AG09319 (cell line): ENCODE measurements at regions not wholly inside any gene's neighbourhood (a gene's known extent, or its start where the extent isn't known, plus 50 kb on each side); places are given as distances from the start of the nearest gene placed in this dataset.

Source experiments
- DNase-seq: peaks from one replicate; pipeline ENCODE4 v3.0.0-alpha.2; 2010; ENCODE audit warnings: low read depth; ENCODE audit errors: extremely low read depth
- TF ChIP-seq, protein P1 (sequence below): IDR thresholded peaks from 2 replicates; pipeline ENCODE4 v1.5.1; 2011; ENCODE audit warnings: low read depth, mild to moderate bottlenecking, inconsistent platforms, low read length, moderate library complexity

DNA sequence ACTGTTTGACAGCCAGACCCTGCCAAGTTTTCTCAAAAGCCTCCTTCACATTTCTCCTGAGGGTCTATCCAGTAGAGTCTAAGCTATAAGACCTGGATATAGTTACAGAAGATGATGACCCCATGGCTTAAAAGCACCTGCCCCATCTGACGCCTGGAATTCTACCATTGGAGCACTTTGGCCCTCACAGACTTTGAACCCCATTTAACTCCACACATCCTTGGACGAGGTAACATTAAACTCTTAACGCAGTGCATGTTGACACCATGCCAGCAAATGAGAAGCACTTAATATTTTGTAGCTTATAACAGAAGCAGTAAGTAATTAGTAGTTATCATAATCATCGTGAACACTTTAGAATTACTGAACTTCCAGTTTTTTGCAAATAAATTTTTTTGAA is 61.9 kb upstream of the SMNDC1 start:
- TF ChIP-seq, protein P1, sequence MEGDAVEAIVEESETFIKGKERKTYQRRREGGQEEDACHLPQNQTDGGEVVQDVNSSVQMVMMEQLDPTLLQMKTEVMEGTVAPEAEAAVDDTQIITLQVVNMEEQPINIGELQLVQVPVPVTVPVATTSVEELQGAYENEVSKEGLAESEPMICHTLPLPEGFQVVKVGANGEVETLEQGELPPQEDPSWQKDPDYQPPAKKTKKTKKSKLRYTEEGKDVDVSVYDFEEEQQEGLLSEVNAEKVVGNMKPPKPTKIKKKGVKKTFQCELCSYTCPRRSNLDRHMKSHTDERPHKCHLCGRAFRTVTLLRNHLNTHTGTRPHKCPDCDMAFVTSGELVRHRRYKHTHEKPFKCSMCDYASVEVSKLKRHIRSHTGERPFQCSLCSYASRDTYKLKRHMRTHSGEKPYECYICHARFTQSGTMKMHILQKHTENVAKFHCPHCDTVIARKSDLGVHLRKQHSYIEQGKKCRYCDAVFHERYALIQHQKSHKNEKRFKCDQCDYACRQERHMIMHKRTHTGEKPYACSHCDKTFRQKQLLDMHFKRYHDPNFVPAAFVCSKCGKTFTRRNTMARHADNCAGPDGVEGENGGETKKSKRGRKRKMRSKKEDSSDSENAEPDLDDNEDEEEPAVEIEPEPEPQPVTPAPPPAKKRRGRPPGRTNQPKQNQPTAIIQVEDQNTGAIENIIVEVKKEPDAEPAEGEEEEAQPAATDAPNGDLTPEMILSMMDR: no peak
- no peak for DNase-seq

DNA sequence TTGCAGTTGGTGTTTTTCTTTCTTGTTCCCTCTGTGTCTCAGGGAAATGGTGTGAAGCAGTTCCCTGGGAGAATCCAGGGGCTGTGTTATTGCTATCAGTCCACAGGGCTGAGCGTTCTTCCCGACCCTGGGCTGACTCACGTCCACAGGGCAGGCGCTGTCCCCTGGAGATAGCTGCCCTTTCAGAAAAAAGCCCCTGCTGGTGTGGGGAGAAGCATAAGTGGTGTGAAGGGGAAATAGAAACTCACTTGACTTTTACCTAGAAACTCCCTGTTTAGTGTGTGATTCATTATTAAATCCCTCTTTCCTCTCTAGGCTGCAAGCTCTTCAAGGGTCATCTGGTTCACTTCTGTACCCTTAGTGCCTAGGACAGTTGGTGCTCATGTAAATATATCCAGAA is 63.3 kb upstream of the SMNDC1 start:
- TF ChIP-seq, protein P1: no peak
- no peak for DNase-seq

DNA sequence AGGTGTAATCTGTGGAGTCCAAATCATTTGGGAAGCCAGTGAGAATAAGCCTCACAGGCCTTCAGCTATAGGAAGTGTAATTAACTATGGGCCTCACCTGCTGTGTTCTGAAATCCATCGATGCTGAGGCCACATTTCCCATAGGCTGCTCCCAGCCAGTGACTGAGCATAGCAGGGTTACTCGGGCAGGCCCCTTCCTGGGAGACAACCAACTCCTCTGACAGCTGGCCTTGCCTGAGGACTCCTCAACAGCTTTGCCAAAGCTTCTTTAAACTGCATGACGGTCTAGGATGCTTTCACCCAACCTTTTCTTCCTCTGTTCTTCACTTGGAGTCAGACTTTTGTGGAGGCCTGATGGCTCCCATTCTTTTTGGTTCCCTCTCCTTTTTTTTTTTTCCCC is 63.8 kb upstream of the SMNDC1 start:
- no peak for DNase-seq
- TF ChIP-seq, protein P1: no peak

- TF ChIP-seq, protein P1: no peak
- no peak for DNase-seq
Measured at GRCh38 chr10:110370006-110370405, 65.3 kb upstream of the SMNDC1 start.

DNA sequence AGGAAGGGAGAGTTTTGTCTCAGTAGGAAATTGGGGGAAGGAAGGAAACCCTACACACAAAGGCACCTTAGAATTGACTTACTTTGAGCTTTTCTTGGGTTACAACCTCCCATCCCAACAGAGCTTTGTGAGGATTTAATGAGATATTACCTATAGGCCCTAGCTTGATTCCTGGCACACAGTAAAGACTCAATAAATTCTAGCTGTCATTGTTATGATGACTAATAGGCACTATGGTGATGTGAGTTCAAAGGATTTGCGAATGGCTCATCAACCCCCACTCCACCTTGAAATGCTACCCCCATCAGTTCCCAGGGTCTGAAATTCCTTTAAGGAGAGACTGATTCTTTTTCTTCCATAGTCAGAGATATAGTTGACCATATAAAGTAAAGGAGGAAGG is 67.9 kb upstream of the SMNDC1 start:
- no peak for DNase-seq
- TF ChIP-seq, protein P1: no peak

DNA sequence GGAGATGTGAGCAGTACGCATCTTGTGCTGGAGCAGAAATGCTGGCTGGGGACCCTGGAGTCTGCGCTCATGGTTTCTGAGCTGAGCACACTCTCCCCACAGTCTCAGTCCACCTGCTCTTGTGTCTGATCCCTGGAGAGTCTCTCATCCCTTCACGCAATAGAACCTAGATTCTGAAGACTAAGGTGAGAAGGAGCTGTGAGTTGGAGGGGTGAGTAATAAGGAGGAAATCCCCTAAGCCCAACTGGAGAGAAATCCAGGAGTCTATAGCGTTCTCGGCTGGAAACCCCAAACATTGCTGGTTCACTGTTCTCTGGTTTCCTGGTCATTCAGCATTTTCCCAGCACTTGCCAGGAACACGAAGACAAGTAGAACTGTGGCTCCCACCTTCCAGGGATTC is 68.3 kb upstream of the SMNDC1 start:
- no peak for DNase-seq

GRCh38 chr10:110373857-110374654 is 69.3 kb upstream of the SMNDC1 start:
- TF ChIP-seq, protein P1: no peak
- no peak for DNase-seq

More for the DNA sequence above, 68.3 kb upstream of the SMNDC1 start:
- TF ChIP-seq, protein P1: no peak
